Lung (tissue), 11 donors: ENCODE measurements at regions not wholly inside any gene's neighbourhood (a gene's known extent, or its start where the extent isn't known, plus 50 kb on each side); places are given as distances from the start of the nearest gene placed in this dataset.

Experiments used
- ATAC-seq: fragments of 200-7000 bp; cut with Tn5 transposase; one replicate; pipeline ENCODE4 v1.9.1; 2020; ENCODE audit warnings: moderate number of reproducible peaks; ENCODE audit not compliant: insufficient read depth, low FRiP score
- DNase-seq, 3 donors: peaks; one replicate each; pipeline ENCODE4 v3.0.0-alpha.2; 2013 to 2017
- H3K27ac ChIP-seq, 2 donors: one replicate each; pipeline ENCODE4 v1.5.1; 2013; ENCODE audit warnings: mild to moderate bottlenecking in 2 of 2, moderate library complexity in 2 of 2, control low read depth in 1 of 2, inconsistent platforms in 1 of 2, low read depth in 1 of 2, low read length in 1 of 2
- H3K27me3 ChIP-seq, 3 donors: one replicate each; pipeline ENCODE4 v1.5.1; 2013; ENCODE audit warnings: low read length in 2 of 3; ENCODE audit not compliant: control insufficient read depth in 3 of 3, insufficient read depth in 3 of 3
- H3K36me3 ChIP-seq, 4 donors: one replicate each; pipeline ENCODE4 v1.5.1; 2013; ENCODE audit warnings: low read length in 4 of 4, mild to moderate bottlenecking in 1 of 4, moderate library complexity in 1 of 4; ENCODE audit not compliant: control insufficient read depth in 4 of 4, insufficient read depth in 4 of 4
- H3K4me1 ChIP-seq, 5 donors: one replicate each; pipeline ENCODE4 v1.5.1; 2013; ENCODE audit warnings: low read length in 5 of 5, mild to moderate bottlenecking in 2 of 5, moderate library complexity in 1 of 5; ENCODE audit not compliant: control insufficient read depth in 5 of 5, insufficient read depth in 5 of 5
- H3K4me3 ChIP-seq: one replicate; pipeline ENCODE4 v1.5.1; 2013; ENCODE audit warnings: mild to moderate bottlenecking, control low read depth, moderate library complexity
- H3K9ac ChIP-seq, 2 donors: one replicate each; pipeline ENCODE4 v1.5.1; 2013; ENCODE audit warnings: low read length in 2 of 2, control low read depth in 1 of 2; ENCODE audit not compliant: insufficient read depth in 1 of 2
- H3K9me3 ChIP-seq, 4 donors: one replicate each; pipeline ENCODE4 v1.5.1; 2013; ENCODE audit warnings: low read length in 3 of 4, mild to moderate bottlenecking in 1 of 4, moderate library complexity in 1 of 4; ENCODE audit not compliant: control insufficient read depth in 4 of 4, insufficient read depth in 3 of 4
- WGBS, 2 donors: extraction: QIAGEN DNeasy Blood & Tissue Kit; methylation state at CpG; one replicate each; pipeline ENCODE4 v1.1.7; 2013; 5-methylcytosine and 5-hydroxymethylcytosine counted together
- TF ChIP-seq, protein P1 (sequence below): IDR thresholded peaks from 2 replicates; pipeline ENCODE4 v1.5.1; 2012; ENCODE audit warnings: mild to moderate bottlenecking; ENCODE audit errors: control extremely low read depth, extremely low read depth
- donor health status: control.
- donor health status: control.
- donor health status: Bipolar disorder and iron deficiency.
- donor health status: healthy.
- donor health status: DM: yes; HTN: yes; CAD: no.

DNA sequence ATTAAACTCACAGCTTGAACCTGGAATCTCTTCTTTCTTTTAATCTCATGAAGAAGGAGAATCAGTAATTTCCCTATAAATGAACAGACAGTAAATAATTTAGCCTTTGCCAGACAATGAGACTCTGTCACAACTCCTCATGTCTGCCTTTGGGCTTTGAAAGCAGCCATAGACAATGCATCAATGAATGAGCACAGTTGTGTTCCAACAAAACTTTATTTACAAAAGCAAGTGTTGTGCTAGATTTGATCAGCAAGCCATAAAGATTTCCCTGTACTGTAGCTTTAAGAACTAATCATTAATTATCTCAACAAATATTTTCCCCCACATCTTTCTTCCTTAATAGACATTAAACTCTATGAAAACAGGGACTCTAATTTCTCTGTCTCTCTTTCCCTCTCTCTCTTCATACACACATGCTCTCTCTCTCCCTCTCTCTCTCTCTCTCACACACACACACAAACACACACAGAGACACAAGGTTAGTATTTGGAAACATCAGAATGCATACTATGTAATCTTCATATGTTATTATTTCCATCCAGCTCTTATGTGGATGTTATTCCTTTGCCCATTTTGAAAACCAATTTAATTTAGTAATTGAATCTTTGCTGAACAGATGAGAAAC lies 1209.8 kb upstream of the CDH6 start:
- Histone ChIP-seq H3K27me3 (no peaks in the 10 kb centered on the region), H3K36me3 (no peaks in the 10 kb centered on the region), H3K4me3 (no peak overlapping the region), H3K9me3 (no peaks in the 10 kb centered on the region), H3K27ac (no peak overlapping the region), H3K4me1 (no peaks in the 10 kb centered on the region), H3K9ac (no peak overlapping the region)
- DNase-seq (no peak), ATAC-seq (no peak)
- TF ChIP-seq, protein P1, sequence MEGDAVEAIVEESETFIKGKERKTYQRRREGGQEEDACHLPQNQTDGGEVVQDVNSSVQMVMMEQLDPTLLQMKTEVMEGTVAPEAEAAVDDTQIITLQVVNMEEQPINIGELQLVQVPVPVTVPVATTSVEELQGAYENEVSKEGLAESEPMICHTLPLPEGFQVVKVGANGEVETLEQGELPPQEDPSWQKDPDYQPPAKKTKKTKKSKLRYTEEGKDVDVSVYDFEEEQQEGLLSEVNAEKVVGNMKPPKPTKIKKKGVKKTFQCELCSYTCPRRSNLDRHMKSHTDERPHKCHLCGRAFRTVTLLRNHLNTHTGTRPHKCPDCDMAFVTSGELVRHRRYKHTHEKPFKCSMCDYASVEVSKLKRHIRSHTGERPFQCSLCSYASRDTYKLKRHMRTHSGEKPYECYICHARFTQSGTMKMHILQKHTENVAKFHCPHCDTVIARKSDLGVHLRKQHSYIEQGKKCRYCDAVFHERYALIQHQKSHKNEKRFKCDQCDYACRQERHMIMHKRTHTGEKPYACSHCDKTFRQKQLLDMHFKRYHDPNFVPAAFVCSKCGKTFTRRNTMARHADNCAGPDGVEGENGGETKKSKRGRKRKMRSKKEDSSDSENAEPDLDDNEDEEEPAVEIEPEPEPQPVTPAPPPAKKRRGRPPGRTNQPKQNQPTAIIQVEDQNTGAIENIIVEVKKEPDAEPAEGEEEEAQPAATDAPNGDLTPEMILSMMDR, result no peak

DNA sequence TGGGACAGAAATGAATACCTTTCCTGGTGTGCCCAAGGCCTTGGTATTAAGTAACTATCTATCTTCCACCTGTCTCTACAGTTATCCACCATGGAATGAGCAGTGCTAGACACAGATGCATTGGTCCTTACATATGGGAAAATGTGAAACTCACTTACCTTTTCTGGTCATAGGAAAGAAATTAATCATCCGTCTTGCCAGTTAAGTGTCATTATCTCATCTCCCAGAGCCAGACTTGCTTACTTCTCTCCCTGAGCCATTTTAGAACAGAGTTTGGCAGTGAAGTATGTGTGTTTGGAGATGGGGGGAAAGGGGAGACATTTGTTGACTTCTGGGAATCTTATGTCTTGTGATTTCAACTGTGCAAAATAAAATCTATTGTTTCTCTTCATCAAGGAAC lies 1211.0 kb upstream of the CDH6 start:
- Histone ChIP-seq H3K27me3 (no peaks in the 10 kb centered on the region), H3K4me1 (no peaks in the 10 kb centered on the region), H3K4me3 (no peak overlapping the region), H3K9ac (no peak overlapping the region), H3K9me3 (no peaks in the 10 kb centered on the region), H3K36me3 (no peaks in the 10 kb centered on the region), H3K27ac (no peak overlapping the region)
- ATAC-seq (no peak), DNase-seq (no peak)
- TF ChIP-seq, protein P1, result no peak
- WGBS, 2 donors, result 78 to 81% methylated on average over 1 of the region's 1 CpG

DNA sequence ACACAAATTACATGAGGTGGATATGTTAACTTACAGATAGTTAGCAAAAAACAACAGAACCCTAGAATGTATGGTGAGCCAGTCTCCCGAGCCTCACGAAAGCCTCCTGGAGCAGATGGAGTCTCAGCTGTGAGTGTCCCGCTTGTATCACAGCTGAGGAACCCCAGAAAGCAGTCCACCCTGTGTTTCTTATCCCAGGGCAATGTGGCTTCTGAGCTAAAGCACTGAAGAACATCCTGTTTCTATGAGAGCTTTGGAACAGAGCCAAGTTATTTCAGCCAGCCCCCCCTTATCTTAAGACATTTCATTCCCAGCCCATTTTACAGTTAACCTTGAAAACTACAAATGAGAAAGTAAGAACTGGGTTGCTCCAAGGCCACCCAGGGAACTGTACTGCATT lies 1220.9 kb upstream of the CDH6 start:
- no peaks in the 10 kb centered on the region for H3K27me3 ChIP-seq
- TF ChIP-seq, protein P1, result no peak
- ATAC-seq, result no peak

DNA sequence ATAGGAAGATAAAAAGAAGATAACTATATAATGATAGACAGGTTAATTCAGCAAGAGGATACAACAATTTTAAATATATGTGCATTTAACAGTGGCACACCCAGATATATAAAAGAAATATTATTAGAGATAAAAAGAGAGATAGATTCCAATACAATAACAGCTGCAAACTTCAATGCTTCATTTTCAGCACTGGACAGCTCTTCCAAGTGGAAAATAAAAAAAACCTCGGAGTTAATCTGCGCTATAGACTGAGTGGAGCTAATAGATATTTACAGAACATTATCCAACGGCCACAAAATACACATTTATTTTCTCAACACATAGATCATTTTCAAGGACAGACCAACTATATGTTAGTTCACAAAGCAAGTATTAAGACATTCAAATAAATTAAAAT lies 1229.5 kb upstream of the CDH6 start:
- H3K4me3 ChIP-seq, result no peak overlapping the region
- no peak overlapping the region for H3K9ac ChIP-seq
- no peak overlapping the region for H3K27ac ChIP-seq
- DNase-seq, result peak in 2 of 3 donors; percentile 22 to 35
- ATAC-seq, result no peak
- no peaks in the 10 kb centered on the region for H3K4me1 ChIP-seq
- no peaks in the 10 kb centered on the region for H3K27me3 ChIP-seq
- no peaks in the 10 kb centered on the region for H3K36me3 ChIP-seq
- WGBS, 2 donors, result 49 to 63% methylated on average over 3 of the region's 3 CpGs
- peaks cover 0 to 4% (median 0%) of the 10 kb centered on the region in 4 donors for H3K9me3 ChIP-seq
- TF ChIP-seq, protein P1, result no peak

More for the DNA sequence above, 1220.9 kb upstream of the CDH6 start:
- Histone ChIP-seq H3K27ac (no peak overlapping the region), H3K4me1 (no peaks in the 10 kb centered on the region), H3K36me3 (no peaks in the 10 kb centered on the region), H3K9me3 (no peaks in the 10 kb centered on the region), H3K9ac (no peak overlapping the region), H3K4me3 (no peak overlapping the region)
- 66 to 85% methylated on average over 3 of the region's 3 CpGs for WGBS, 2 donors
- DNase-seq, result no peak
